GM19463 (cell line): ENCODE measurements at regions not wholly inside any gene's neighbourhood (a gene's known extent, or its start where the extent isn't known, plus 50 kb on each side); places are given as distances from the start of the nearest gene placed in this dataset.
"Not testable (repeated sequence)": the region's sequence is repeated elsewhere in the genome, so short reads cannot be mapped to it uniquely, and the experiment has no call there.

Experiments
- ATAC-seq: cut with Tn5 transposase; IDR thresholded peaks from one replicate; pipeline ENCODE4 v1.9.1; 2021; ENCODE audit warnings: mild to moderate bottlenecking, moderate library complexity; ENCODE audit not compliant: unreplicated experiment

- ATAC-seq: no peak
These were observed 50.9 kb upstream of the HSPB3 start for GRCh38 chr5:54404568-54404967.

GRCh38 chr5:54403885-54404416 is 51.5 kb upstream of the HSPB3 start:
- no peak for ATAC-seq

GRCh38 chr5:54403121-54403520 is 52.4 kb upstream of the HSPB3 start:
- no peak for ATAC-seq

- peak; percentile 93 for ATAC-seq
These were observed 54.0 kb upstream of the HSPB3 start for GRCh38 chr5:54401515-54401914.

GRCh38 chr5:54398191-54398590 is 57.3 kb upstream of the HSPB3 start:
- no peak for ATAC-seq

- no peak for ATAC-seq
These were observed 58.1 kb upstream of the HSPB3 start for GRCh38 chr5:54397420-54397819.

GRCh38 chr5:54393007-54393406 is 62.5 kb upstream of the HSPB3 start:
- not testable (repeated sequence) for ATAC-seq

GRCh38 chr5:54390539-54391031 is 64.9 kb upstream of the HSPB3 start:
- no peak for ATAC-seq

- no peak for ATAC-seq
These were observed 65.5 kb upstream of the HSPB3 start for GRCh38 chr5:54390015-54390414.

GRCh38 chr5:54389399-54389798 is 66.1 kb upstream of the HSPB3 start:
- ATAC-seq: not testable (repeated sequence)

GRCh38 chr5:54388811-54389210 is 66.7 kb upstream of the HSPB3 start:
- ATAC-seq: no peak

GRCh38 chr5:54388409-54388808 is 67.1 kb upstream of the HSPB3 start:
- no peak for ATAC-seq

GRCh38 chr5:54387659-54388232 is 67.8 kb upstream of the HSPB3 start:
- ATAC-seq: no peak

- ATAC-seq: no peak
These were observed 68.5 kb upstream of the HSPB3 start for GRCh38 chr5:54387031-54387430.

- no peak for ATAC-seq
These were observed 69.5 kb upstream of the HSPB3 start for GRCh38 chr5:54385994-54386393.

GRCh38 chr5:54384356-54384933 is 71.1 kb upstream of the HSPB3 start:
- no peak for ATAC-seq

- ATAC-seq: no peak
These were observed 71.6 kb upstream of the HSPB3 start for GRCh38 chr5:54383941-54384340.

- no peak for ATAC-seq
These were observed 72.1 kb upstream of the HSPB3 start for GRCh38 chr5:54383225-54383901.

GRCh38 chr5:54381319-54381718 is 70.9 kb upstream of the ARL15 start:
- not testable (repeated sequence) for ATAC-seq

GRCh38 chr5:54379590-54379989 is 69.2 kb upstream of the ARL15 start:
- ATAC-seq: no peak

- no peak for ATAC-seq
These were observed 68.3 kb upstream of the ARL15 start for GRCh38 chr5:54378707-54379106.

- not testable (repeated sequence) for ATAC-seq
These were observed 67.0 kb upstream of the ARL15 start for GRCh38 chr5:54377339-54377738.
